H1 (cell line): ENCODE measurements at regions not wholly inside any gene's neighbourhood (a gene's known extent, or its start where the extent isn't known, plus 50 kb on each side); places are given as distances from the start of the nearest gene placed in this dataset.

Experiments used
- CTCF ChIA-PET: fragments of 300-600 bp; sonication (Branson Sonifier 250); formaldehyde crosslinking; loops from one replicate; lab custom pipeline; 2021; ENCODE audit not compliant: partially characterized antibody; lab: Charles Lee
- POLR2A ChIA-PET: fragments of 300-600 bp; sonication (Branson Sonifier 250); formaldehyde crosslinking; loops from one replicate; lab custom pipeline; 2021; ENCODE audit warnings: inconsistent platforms; ENCODE audit not compliant: partially characterized antibody; lab: Charles Lee
- DNase-seq, 2 experiments: peaks; one replicate each; pipeline versions ENCODE4 v3.0.0 to v3.0.0-alpha.2; 2010 to 2022; ENCODE audit warnings: low spot score in 2 of 2, low read depth in 1 of 2, mixed read lengths in 1 of 2
- FAIRE-seq: peaks from 2 replicates; lab custom pipeline; 2011; peaks lifted over from hg19 to GRCh38; lab: Jason Lieb, UNC
- H2AFZ ChIP-seq: 2 replicates; pipeline ENCODE4 v1.8.1; 2012; ENCODE audit warnings: low read length, inconsistent platforms
- H2AK5ac ChIP-seq: 2 replicates; pipeline ENCODE4 v1.6.1; 2013; ENCODE audit warnings: low read depth, low read length
- H2BK120ac ChIP-seq: replicated peaks from 2 replicates; pipeline ENCODE3; 2013; ENCODE audit warnings: low read depth, low read length, inconsistent platforms
- H2BK12ac ChIP-seq: 2 replicates; pipeline ENCODE4 v1.6.1; 2013; ENCODE audit warnings: low read depth, low read length
- H2BK15ac ChIP-seq: 2 replicates; pipeline ENCODE4 v1.6.1; 2013; ENCODE audit warnings: low read length
- H2BK20ac ChIP-seq: 2 replicates; pipeline ENCODE4 v1.6.1; 2013; ENCODE audit warnings: low read length
- H2BK5ac ChIP-seq: 2 replicates; pipeline ENCODE4 v1.6.1; 2013; ENCODE audit warnings: low read depth, low read length
- H3K14ac ChIP-seq: 2 replicates; pipeline ENCODE4 v1.6.1; 2013; ENCODE audit warnings: inconsistent platforms; ENCODE audit not compliant: insufficient read length
- H3K18ac ChIP-seq: 2 replicates; pipeline ENCODE4 v1.6.1; 2013; ENCODE audit warnings: low read length; ENCODE audit errors: extremely low read depth
- H3K23ac ChIP-seq: 2 replicates; pipeline ENCODE4 v1.6.1; 2013; ENCODE audit warnings: inconsistent platforms; ENCODE audit not compliant: insufficient read length
- H3K23me2 ChIP-seq: 2 replicates; pipeline ENCODE4 v1.6.1; 2013; ENCODE audit warnings: low read depth, low read length
- H3K27ac ChIP-seq: 2 replicates; pipeline ENCODE4 v1.6.1; 2011; ENCODE audit warnings: low read depth, low read length, inconsistent platforms
- H3K27me3 ChIP-seq, 4 experiments: replicated peaks in 1 of 4; 1 replicate in 1 of 4; 2 replicates in 3 of 4; pipeline versions ENCODE4 v1.6.1 to v1.8.1; 2011 to 2013; ENCODE audit warnings: low read length in 3 of 4, mild to moderate bottlenecking in 3 of 4, inconsistent platforms in 2 of 4, mixed read lengths in 2 of 4, moderate library complexity in 1 of 4; ENCODE audit not compliant: control insufficient read depth in 3 of 4, insufficient read depth in 3 of 4; ENCODE audit errors: extremely low read depth in 1 of 4
- H3K36me3 ChIP-seq, 4 experiments: 2 replicates each; pipeline versions ENCODE4 v1.6.1 to v1.8.1; 2011 to 2013; ENCODE audit warnings: mild to moderate bottlenecking in 4 of 4, low read length in 3 of 4, moderate library complexity in 2 of 4, control low read depth in 1 of 4, inconsistent platforms in 1 of 4; ENCODE audit not compliant: insufficient read depth in 4 of 4, control insufficient read depth in 2 of 4
- H3K4ac ChIP-seq: replicated peaks from 2 replicates; pipeline ENCODE3; 2013; ENCODE audit warnings: low read length, low read depth, mixed read lengths, inconsistent platforms; ENCODE audit not compliant: insufficient read length
- H3K4me1 ChIP-seq, 4 experiments: replicated peaks in 1 of 4; 1 replicate in 1 of 4; 2 replicates in 3 of 4; pipeline versions ENCODE4 v1.6.1 to v1.8.1; 2011 to 2013; ENCODE audit warnings: low read length in 3 of 4, inconsistent platforms in 2 of 4, mixed read lengths in 1 of 4; ENCODE audit not compliant: insufficient read depth in 4 of 4, control insufficient read depth in 3 of 4
- H3K4me2 ChIP-seq, 2 experiments: 2 replicates each; pipeline versions ENCODE4 v1.6.1 to v1.8.1; 2011 to 2013; ENCODE audit warnings: low read depth in 2 of 2, low read length in 2 of 2, control low read depth in 1 of 2, inconsistent platforms in 1 of 2, mild to moderate bottlenecking in 1 of 2; ENCODE audit not compliant: insufficient read depth in 1 of 2
- H3K4me3 ChIP-seq, 4 experiments: fragments of 200-600, 300-600 bp in 1 of 4; sonication (generic), shearing (Covaris generic), sonication (Bioruptor Twin) in 1 of 4; 2 replicates each; pipeline versions ENCODE4 v1.5.1 to v1.8.1; 2011 to 2016; ENCODE audit warnings: low read length in 4 of 4, low read depth in 3 of 4, control low read depth in 2 of 4, inconsistent platforms in 2 of 4, mild to moderate bottlenecking in 2 of 4, mixed read lengths in 1 of 4, moderate library complexity in 1 of 4; ENCODE audit not compliant: insufficient read depth in 2 of 4; ENCODE audit errors: extremely low read depth in 1 of 4
- H3K56ac ChIP-seq: replicated peaks from 2 replicates; pipeline ENCODE3; 2013; ENCODE audit warnings: low read depth, mild to moderate bottlenecking, mixed read lengths, low read length, inconsistent platforms; ENCODE audit not compliant: insufficient read length
- H3K79me1 ChIP-seq: 2 replicates; pipeline ENCODE4 v1.6.1; 2013; ENCODE audit warnings: low read depth, low read length, control low read depth
- H3K79me2 ChIP-seq, 2 experiments: 2 replicates each; pipeline versions ENCODE4 v1.6.1 to v1.8.1; 2012 to 2013; ENCODE audit warnings: low read length in 2 of 2, mild to moderate bottlenecking in 2 of 2, inconsistent platforms in 1 of 2; ENCODE audit not compliant: insufficient read depth in 2 of 2, control insufficient read depth in 1 of 2
- H3K9ac ChIP-seq, 4 experiments: replicated peaks in 1 of 4; 1 replicate in 1 of 4; 2 replicates in 3 of 4; pipeline versions ENCODE4 v1.6.1 to v1.8.1; 2011 to 2013; ENCODE audit warnings: low read depth in 3 of 4, low read length in 3 of 4, control low read depth in 2 of 4, mild to moderate bottlenecking in 2 of 4, moderate library complexity in 2 of 4, inconsistent platforms in 1 of 4; ENCODE audit errors: extremely low read depth in 1 of 4
- H3K9me3 ChIP-seq, 2 experiments: 2 replicates each; pipeline versions ENCODE4 v1.6.1 to v1.8.1; 2012 to 2013; ENCODE audit warnings: mild to moderate bottlenecking in 2 of 2, moderate library complexity in 2 of 2, control low read depth in 1 of 2, inconsistent platforms in 1 of 2, low read depth in 1 of 2, low read length in 1 of 2, mixed read lengths in 1 of 2; ENCODE audit not compliant: insufficient read depth in 2 of 2
- H4K20me1 ChIP-seq, 2 experiments: replicated peaks in 1 of 2; 2 replicates each; pipeline versions ENCODE3 to v1.8.1; 2011 to 2013; ENCODE audit warnings: inconsistent platforms in 2 of 2, low read length in 2 of 2, mild to moderate bottlenecking in 1 of 2; ENCODE audit not compliant: insufficient read depth in 2 of 2, control insufficient read depth in 1 of 2
- H4K5ac ChIP-seq: 2 replicates; pipeline ENCODE4 v1.6.1; 2013; ENCODE audit warnings: low read length, low read depth, mixed read lengths, inconsistent platforms; ENCODE audit not compliant: insufficient read length
- H4K8ac ChIP-seq: 2 replicates; pipeline ENCODE4 v1.8.0; 2013; ENCODE audit warnings: mild to moderate bottlenecking, moderate library complexity, low read length, inconsistent platforms; ENCODE audit not compliant: insufficient read depth; ENCODE audit errors: extremely low read depth
- H4K91ac ChIP-seq: replicated peaks from 2 replicates; pipeline ENCODE3; 2013; ENCODE audit warnings: low read length, mixed read lengths, inconsistent platforms; ENCODE audit not compliant: insufficient read length
- CREB1 ChIP-seq: IDR thresholded peaks from 2 replicates; pipeline ENCODE4 v1.6.1; 2012; ENCODE audit warnings: inconsistent platforms
- CTBP2 ChIP-seq: IDR thresholded peaks from 2 replicates; pipeline ENCODE4 v1.7.0; 2011; ENCODE audit warnings: borderline replicate concordance, mild to moderate bottlenecking, moderate library complexity, mixed read lengths, low read length; ENCODE audit not compliant: insufficient read depth, insufficient read length
- POU5F1 ChIP-seq: IDR thresholded peaks from 2 replicates; pipeline ENCODE4 v1.6.1; 2011; ENCODE audit warnings: low read depth, mild to moderate bottlenecking, low read length, moderate library complexity
- TAF7 ChIP-seq: optimal IDR thresholded peaks from 2 replicates; pipeline ENCODE3; 2011; ENCODE audit warnings: low read depth, mild to moderate bottlenecking, inconsistent platforms, low read length, moderate library complexity, borderline replicate concordance
- YY1 ChIP-seq: IDR thresholded peaks from 2 replicates; pipeline ENCODE4 v1.6.1; 2011; ENCODE audit warnings: low read depth, mild to moderate bottlenecking, low read length
- ZNF274 ChIP-seq: IDR thresholded peaks from 2 replicates; pipeline ENCODE4 v1.7.0; 2012; ENCODE audit warnings: low read length, borderline replicate concordance; ENCODE audit errors: extremely low read depth
- TF ChIP-seq, protein P1 (sequence below): IDR thresholded peaks from 2 replicates; pipeline ENCODE4 v1.6.1; 2012; ENCODE audit warnings: inconsistent platforms

DNA sequence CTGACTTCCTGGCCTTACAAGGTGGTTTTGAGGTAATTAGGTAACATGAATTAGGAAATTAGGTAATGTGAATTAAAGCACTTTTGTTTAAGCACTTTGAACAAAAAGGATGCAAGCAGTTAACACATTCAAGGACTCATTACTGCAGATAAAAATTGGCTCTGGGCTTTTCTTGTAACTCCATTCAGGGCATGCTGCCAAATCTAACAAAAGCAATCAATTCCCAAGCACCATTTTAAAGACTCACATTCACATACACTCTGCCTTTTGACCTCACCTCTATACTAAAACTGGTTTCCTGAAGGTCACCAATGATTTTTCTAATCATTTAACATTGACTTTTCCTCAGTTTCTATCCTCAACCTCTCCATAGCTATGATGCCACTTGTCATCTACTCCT, 251.2 kb upstream of the RHOBTB1 start:
- Histone ChIP-seq H3K4me3 (no peak overlapping the region), H2AK5ac (no peak overlapping the region), H4K8ac (no peak overlapping the region), H4K20me1 (no peaks in the 10 kb centered on the region), H3K27me3 (no peaks in the 10 kb centered on the region), H4K91ac (no peak overlapping the region), H2AFZ (no peak overlapping the region), H3K23me2 (no peaks in the 10 kb centered on the region), H2BK5ac (no peak overlapping the region), H3K9ac (no peak overlapping the region), H3K4me2 (no peak overlapping the region), H2BK12ac (no peak overlapping the region), H3K4ac (no peak overlapping the region), H3K79me1 (no peaks in the 10 kb centered on the region), H3K27ac (no peak overlapping the region), H2BK120ac (no peak overlapping the region), H3K79me2 (no peaks in the 10 kb centered on the region), H3K9me3 (peaks cover 14 to 18% of the 10 kb centered on the region in 2 experiments; a peak in 3 of 4 replicates), H3K18ac (no peak overlapping the region), H2BK15ac (no peak overlapping the region), H3K56ac (no peak overlapping the region), H2BK20ac (no peak overlapping the region), H4K5ac (no peak overlapping the region), H3K14ac (no peak overlapping the region), H3K36me3 (no peaks in the 10 kb centered on the region; a peak in 1 of 8 replicates), H3K4me1 (no peaks in the 10 kb centered on the region), H3K23ac (no peak overlapping the region)
- no peak for FAIRE-seq
- CTCF ChIA-PET: interaction anchor here (1.4 kb wide), 1 partner anchor 36 kb away, joined by 4 read pairs; no protein-coding TSS in a partner anchor
- no peak for DNase-seq
- POLR2A ChIA-PET: no interaction called here
- TF ChIP-seq POU5F1 (no peak), YY1 (no peak), TAF7 (no peak), ZNF274 (no peak), CREB1 (no peak), CTBP2 (no peak)
- TF ChIP-seq, protein P1, sequence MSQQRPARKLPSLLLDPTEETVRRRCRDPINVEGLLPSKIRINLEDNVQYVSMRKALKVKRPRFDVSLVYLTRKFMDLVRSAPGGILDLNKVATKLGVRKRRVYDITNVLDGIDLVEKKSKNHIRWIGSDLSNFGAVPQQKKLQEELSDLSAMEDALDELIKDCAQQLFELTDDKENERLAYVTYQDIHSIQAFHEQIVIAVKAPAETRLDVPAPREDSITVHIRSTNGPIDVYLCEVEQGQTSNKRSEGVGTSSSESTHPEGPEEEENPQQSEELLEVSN: no peak
